ENCODE measurements at regions not wholly inside any gene's neighbourhood (a gene's known extent, or its start where the extent isn't known, plus 50 kb on each side); places are given as distances from the start of the nearest gene placed in this dataset.

GRCh38 chr17:420479-421175 lies 68.0 kb upstream of the RPH3AL start:
- H3K27ac ChIP-seq, result no peak overlapping the region
- TF ChIP-seq ZFX (IDR thresholded peaks at IDR 0.05), result no peak
- TF ChIP-seq CTCF (conservative IDR thresholded peaks at IDR 0.05), result no peak

DNA sequence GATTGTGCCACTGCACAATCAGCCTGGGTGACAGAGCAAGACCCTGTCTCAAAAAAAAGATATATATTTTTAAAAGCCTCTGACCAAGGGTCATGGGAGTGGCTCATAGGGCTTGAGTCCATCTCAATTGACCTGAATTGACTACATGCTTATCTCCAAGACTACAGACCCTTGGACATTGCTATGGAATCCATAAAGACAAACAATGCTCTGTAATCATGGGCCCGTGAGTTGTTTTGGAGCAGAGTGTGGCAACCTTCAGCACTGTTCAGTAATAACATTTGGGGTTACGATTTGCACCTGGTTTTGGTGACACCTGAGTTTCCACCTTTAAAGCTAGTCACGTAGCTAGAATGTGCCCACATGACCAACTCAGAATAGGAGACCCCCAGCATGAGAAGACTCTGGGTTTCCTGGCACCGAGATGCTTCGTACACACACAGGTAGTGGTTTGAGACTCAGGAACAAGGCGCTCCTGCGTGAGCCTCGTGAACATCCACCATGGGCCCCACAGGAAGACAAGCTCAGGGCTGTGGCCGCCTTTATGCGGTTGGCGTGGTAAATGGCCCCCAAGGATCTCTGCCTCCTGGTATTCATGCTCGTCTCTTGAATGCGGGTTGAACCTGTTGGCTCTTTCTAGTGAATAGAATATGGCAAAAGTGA lies 66.6 kb upstream of the RPH3AL start:
- TF ChIP-seq CTCF (conservative IDR thresholded peaks at IDR 0.05) (no peak), ZFX (IDR thresholded peaks at IDR 0.05) (no peak)
- H3K27ac ChIP-seq, result no peak overlapping the region

DNA sequence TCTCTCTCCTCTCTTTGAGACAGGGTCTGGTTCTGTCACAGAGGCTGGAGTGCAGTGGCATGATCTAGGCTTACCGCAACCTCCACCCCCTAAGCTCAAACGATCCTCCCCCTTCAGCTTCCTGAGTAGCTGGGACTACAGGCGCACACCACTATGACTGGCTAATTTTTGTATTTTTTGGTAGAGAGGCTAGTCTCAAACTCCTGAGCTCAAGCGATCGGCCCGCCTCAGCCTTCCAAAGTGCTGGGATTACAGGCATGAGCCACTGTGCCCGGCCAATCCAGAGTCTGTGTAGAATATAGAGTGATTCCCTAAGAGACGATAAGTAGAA lies 65.8 kb upstream of the RPH3AL start:
- H3K27ac ChIP-seq, result no peak overlapping the region
- TF ChIP-seq ZFX (IDR thresholded peaks at IDR 0.05) (no peak), CTCF (conservative IDR thresholded peaks at IDR 0.05) (no peak)

GRCh38 chr17:417691-418420 lies 65.2 kb upstream of the RPH3AL start:
- H3K27ac ChIP-seq, result no peak overlapping the region
- TF ChIP-seq CTCF (conservative IDR thresholded peaks at IDR 0.05) (no peak), ZFX (IDR thresholded peaks at IDR 0.05) (no peak)

GRCh38 chr17:416293-417206 lies 63.9 kb upstream of the RPH3AL start:
- H3K27ac ChIP-seq, result no peak overlapping the region
- TF ChIP-seq ZFX (IDR thresholded peaks at IDR 0.05) (no peak), CTCF (conservative IDR thresholded peaks at IDR 0.05) (no peak)

GRCh38 chr17:413706-414380 lies 61.2 kb upstream of the RPH3AL start:
- no peak for TF ChIP-seq CTCF (conservative IDR thresholded peaks at IDR 0.05)
- H3K27ac ChIP-seq, result no peak overlapping the region

All from C4-2B (cell line).